Upper lobe of right lung (tissue), 1 donor: ENCODE measurements at regions not wholly inside any gene's neighbourhood (a gene's known extent, or its start where the extent isn't known, plus 50 kb on each side); places are given as distances from the start of the nearest gene placed in this dataset.

ENCODE experiments used
- ATAC-seq: fragments of 200-7000 bp; cut with Tn5 transposase; one replicate; pipeline ENCODE4 v1.9.1; 2020; ENCODE audit warnings: mild to moderate bottlenecking, moderate library complexity
- DNase-seq: peaks from one replicate; pipeline ENCODE4 v3.0.0-alpha.2; 2020
- H3K27ac ChIP-seq: fragments of 200-600 bp; one replicate; pipeline ENCODE4 v1.8.0; 2022
- H3K27me3 ChIP-seq: fragments of 200-600 bp; one replicate; pipeline ENCODE4 v1.8.0; 2022; ENCODE audit warnings: mild to moderate bottlenecking
- H3K36me3 ChIP-seq: fragments of 200-600 bp; one replicate; pipeline ENCODE4 v1.8.0; 2022
- H3K4me1 ChIP-seq: fragments of 200-600 bp; one replicate; pipeline ENCODE4 v1.8.0; 2022
- H3K4me3 ChIP-seq: fragments of 200-600 bp; one replicate; pipeline ENCODE4 v1.8.0; 2022; ENCODE audit warnings: mild to moderate bottlenecking
- H3K9me3 ChIP-seq: fragments of 200-600 bp; one replicate; pipeline ENCODE4 v1.8.0; 2022
- intact Hi-C: fragments of 100-400 bp; cut with DNase I; formaldehyde crosslinking; loops from one replicate; pipeline ENCODE4 v1.11.0; 2022
- TF ChIP-seq, protein P1 (sequence below): fragments of 200-600 bp; IDR thresholded peaks from one replicate; pipeline ENCODE4 v1.8.0; 2022; ENCODE audit warnings: antibody characterized with exemption
- donor health status: DM: no; HTN: yes; CAD: no; lungs with severe emphysema.

DNA sequence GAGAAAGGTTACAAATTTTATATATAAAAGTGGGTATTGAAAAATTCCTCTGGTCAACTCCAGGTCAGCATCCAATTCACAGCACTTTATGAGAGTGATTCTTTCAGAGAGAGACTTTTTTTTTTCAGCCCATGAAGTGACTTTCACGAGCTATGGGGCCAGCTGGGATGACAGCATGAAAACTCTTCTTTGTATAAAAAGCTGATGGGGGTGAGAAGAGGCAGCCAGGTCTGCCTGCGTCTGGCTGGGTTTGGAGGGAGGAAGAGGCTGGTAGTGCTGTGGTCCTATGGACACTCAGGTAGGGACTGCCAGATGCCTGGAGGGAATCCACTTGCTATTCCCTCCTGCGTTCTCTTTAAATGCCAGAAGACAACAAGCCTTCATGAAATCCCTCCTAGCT, 250.6 kb downstream of the UTP18 start:
- Histone ChIP-seq H3K4me3 (no peak overlapping the region), H3K27ac (no peak overlapping the region), H3K4me1 (no peaks in the 10 kb centered on the region), H3K27me3 (no peaks in the 10 kb centered on the region), H3K9me3 (no peaks in the 10 kb centered on the region), H3K36me3 (no peaks in the 10 kb centered on the region)
- DNase-seq = no peak
- intact Hi-C loops = no loop called here
- TF ChIP-seq, protein P1, sequence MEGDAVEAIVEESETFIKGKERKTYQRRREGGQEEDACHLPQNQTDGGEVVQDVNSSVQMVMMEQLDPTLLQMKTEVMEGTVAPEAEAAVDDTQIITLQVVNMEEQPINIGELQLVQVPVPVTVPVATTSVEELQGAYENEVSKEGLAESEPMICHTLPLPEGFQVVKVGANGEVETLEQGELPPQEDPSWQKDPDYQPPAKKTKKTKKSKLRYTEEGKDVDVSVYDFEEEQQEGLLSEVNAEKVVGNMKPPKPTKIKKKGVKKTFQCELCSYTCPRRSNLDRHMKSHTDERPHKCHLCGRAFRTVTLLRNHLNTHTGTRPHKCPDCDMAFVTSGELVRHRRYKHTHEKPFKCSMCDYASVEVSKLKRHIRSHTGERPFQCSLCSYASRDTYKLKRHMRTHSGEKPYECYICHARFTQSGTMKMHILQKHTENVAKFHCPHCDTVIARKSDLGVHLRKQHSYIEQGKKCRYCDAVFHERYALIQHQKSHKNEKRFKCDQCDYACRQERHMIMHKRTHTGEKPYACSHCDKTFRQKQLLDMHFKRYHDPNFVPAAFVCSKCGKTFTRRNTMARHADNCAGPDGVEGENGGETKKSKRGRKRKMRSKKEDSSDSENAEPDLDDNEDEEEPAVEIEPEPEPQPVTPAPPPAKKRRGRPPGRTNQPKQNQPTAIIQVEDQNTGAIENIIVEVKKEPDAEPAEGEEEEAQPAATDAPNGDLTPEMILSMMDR = no peak
- no peak for ATAC-seq

DNA sequence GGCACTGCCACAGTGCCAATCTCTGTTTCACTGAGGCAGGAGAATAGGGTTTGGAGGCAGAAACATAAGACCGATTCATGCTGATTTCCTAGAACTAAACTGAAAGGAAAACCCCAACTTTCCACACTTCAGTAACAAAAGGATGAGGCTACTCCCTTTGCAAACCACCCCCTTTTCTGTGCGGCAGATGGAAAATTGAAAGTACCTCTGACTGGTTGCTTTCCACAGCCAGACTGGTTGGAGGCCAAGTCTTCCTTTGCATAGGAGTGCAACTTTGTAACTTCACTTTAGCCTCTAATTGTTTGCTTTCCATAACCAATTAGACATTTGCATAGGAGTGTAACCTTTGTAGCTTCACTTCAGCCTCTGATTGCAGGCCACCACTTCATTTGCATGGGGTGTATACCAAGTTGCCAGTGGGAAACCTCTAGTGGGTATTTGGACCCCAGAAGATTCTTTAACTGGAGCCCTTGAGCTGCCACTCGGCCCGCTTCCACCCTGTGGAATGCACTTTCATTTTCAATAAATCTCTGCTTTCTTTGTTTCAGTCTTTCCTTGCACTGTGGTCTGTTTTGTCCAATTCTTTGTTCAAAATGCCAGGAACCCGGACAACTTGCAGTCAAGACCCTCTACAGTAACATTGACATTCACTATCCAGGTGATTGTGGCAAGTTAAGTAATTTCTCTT, 252.0 kb downstream of the UTP18 start:
- Histone ChIP-seq H3K36me3 (no peaks in the 10 kb centered on the region), H3K9me3 (no peaks in the 10 kb centered on the region), H3K4me1 (no peaks in the 10 kb centered on the region), H3K27ac (no peak overlapping the region), H3K27me3 (no peaks in the 10 kb centered on the region), H3K4me3 (no peak overlapping the region)
- ATAC-seq (no peak), DNase-seq (no peak)
- intact Hi-C loops = no loop called here
- TF ChIP-seq, protein P1 = no peak

DNA sequence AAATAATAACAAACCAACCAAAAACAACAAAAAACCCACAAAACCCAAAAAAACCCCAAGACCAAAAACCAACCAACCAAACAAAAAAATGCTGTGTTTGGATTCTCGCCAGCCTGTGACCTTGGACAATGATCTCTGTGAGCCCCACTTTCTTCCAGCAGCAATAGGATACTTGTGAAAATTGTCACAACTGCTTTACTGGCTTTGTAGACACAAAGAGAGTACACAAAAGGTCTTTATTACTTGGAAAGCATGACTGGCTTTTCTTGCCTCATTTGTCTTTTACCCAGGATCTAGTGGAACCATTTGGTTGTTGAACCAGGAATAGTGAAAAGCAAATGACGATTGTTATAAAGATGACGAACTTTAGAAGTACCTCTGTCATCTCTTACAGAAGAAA, 256.6 kb downstream of the UTP18 start:
- intact Hi-C loops = no loop called here
- Histone ChIP-seq H3K36me3 (no peaks in the 10 kb centered on the region), H3K27ac (no peak overlapping the region), H3K4me1 (no peaks in the 10 kb centered on the region), H3K9me3 (no peaks in the 10 kb centered on the region), H3K4me3 (no peak overlapping the region), H3K27me3 (no peaks in the 10 kb centered on the region)
- DNase-seq = no peak
- TF ChIP-seq, protein P1 = no peak
- ATAC-seq = no peak

DNA sequence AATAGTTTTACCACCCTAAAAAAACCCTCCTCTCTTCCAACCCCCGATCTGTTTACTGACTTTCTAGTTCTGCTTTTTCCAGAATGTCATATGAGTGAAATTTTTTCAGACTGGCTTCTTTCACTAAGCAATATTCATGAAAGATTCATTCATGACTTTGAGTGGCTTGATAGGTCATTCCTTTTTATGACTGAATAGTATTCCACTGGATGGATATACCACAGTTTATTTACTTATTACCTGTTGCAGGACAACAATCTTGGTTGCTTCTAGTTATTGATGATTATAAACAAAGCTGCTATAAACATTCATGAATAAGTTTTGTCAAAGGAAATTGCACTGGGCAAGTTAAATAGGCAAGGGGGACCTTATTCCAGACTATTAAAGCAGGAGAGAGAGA, 264.2 kb downstream of the UTP18 start:
- Histone ChIP-seq H3K27ac (no peak overlapping the region), H3K36me3 (no peaks in the 10 kb centered on the region), H3K4me3 (no peak overlapping the region), H3K27me3 (no peaks in the 10 kb centered on the region), H3K9me3 (no peaks in the 10 kb centered on the region), H3K4me1 (no peaks in the 10 kb centered on the region)
- DNase-seq (no peak), ATAC-seq (no peak)
- intact Hi-C loops = no loop called here
- TF ChIP-seq, protein P1 = no peak

DNA sequence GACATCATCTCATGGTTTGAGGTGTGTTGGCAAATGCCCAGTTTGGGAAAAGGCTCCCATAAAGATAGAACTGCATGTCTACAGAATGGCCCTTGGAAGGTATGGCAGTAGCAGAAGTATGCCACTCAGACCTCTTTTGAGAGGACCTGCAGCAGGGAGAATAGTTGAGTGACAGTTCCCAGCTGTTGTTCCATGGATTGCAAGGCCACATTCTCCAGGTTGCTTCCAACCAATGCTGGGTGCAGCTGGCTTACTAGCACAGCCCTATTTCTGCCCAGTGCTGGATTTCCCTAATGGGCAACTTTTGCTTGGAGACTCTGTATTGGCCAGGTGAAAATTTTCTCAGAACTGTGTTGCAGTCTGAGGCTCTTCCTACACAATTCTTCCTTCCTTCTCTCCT, 266.2 kb downstream of the UTP18 start:
- intact Hi-C loops = no loop called here
- Histone ChIP-seq H3K27ac (no peak overlapping the region), H3K27me3 (no peaks in the 10 kb centered on the region), H3K9me3 (no peaks in the 10 kb centered on the region), H3K4me1 (no peaks in the 10 kb centered on the region), H3K36me3 (no peaks in the 10 kb centered on the region), H3K4me3 (no peak overlapping the region)
- TF ChIP-seq, protein P1 = no peak
- DNase-seq = no peak
- no peak for ATAC-seq
